ENCODE measurements at regions not wholly inside any gene's neighbourhood (a gene's known extent, or its start where the extent isn't known, plus 50 kb on each side); places are given as distances from the start of the nearest gene placed in this dataset.

DNA sequence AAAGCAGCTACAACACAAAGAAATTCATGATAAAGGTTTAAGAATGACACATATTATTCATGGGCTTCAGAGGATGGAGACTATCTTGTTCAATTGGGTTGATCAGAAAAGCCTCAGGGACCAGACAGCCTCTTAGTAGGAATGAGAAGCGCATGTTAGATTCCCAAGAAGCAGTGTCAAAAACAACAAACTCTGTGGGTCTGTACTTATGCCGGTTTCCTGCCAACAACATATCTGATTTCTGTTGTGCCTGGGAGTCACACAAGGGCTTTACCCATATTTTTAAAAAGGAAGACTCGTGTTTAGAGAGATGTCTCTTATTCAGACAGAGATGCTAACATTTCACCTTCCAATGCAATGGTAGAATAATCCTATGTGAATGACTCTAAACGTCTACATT, 2180.6 kb upstream of the CELF4 start:
- H3K9me2 ChIP-seq (ENCODE audit: low read depth, low read length), result no peaks in the 10 kb centered on the region
- H3F3A ChIP-seq (ENCODE audit: insufficient read depth, low read length), result no peaks in the 10 kb centered on the region
- no peaks in the 10 kb centered on the region for H3K4me1 ChIP-seq (ENCODE audit: insufficient read depth, low read length, severe bottlenecking)
- H2AFZ ChIP-seq (ENCODE audit: low read length), result no peak overlapping the region
- no peaks in the 10 kb centered on the region for H3K9me3 ChIP-seq (ENCODE audit: low read length)
- no peaks in the 10 kb centered on the region for H3K79me2 ChIP-seq (ENCODE audit: insufficient read depth, low read length)
- H3K9ac ChIP-seq (ENCODE audit: low read length), result no peak overlapping the region
- H3K27ac ChIP-seq (ENCODE audit: low read depth, low read length, poor library complexity, severe bottlenecking), result no peak overlapping the region
- H4K20me1 ChIP-seq (ENCODE audit: insufficient read depth, low read length), result no peaks in the 10 kb centered on the region
- TF ChIP-seq EZH2 (IDR thresholded peaks at IDR 0.05; ENCODE audit: borderline replicate concordance, low read length), result no peak
- no peaks in the 10 kb centered on the region for H3K27me3 ChIP-seq (ENCODE audit: insufficient read depth, low read length)
- H3K36me3 ChIP-seq (ENCODE audit: insufficient read depth, low read length), result no peaks in the 10 kb centered on the region
- H3K4me3 ChIP-seq (ENCODE audit: low read depth, low read length, poor library complexity, severe bottlenecking), result no peak overlapping the region
- H3K4me2 ChIP-seq (ENCODE audit: low read length), result no peak overlapping the region

DNA sequence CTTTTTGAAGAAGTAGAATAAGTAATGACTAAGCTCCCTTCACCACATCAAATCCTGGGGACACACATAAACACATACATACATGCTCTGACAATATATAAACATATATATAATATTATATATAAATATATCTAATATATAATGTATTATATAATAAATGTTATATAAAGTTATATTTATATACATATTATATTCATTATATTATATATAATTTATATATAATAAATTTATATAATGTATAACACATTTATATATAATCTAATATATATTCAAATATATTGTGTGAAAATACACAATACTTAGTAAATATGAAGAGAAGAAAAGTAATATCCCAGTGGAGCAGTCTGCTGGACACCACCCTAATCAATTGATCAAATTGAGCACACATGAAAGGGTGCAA, 2177.9 kb upstream of the CELF4 start:
- H3K79me2 ChIP-seq (ENCODE audit: insufficient read depth, low read length), result no peaks in the 10 kb centered on the region

DNA sequence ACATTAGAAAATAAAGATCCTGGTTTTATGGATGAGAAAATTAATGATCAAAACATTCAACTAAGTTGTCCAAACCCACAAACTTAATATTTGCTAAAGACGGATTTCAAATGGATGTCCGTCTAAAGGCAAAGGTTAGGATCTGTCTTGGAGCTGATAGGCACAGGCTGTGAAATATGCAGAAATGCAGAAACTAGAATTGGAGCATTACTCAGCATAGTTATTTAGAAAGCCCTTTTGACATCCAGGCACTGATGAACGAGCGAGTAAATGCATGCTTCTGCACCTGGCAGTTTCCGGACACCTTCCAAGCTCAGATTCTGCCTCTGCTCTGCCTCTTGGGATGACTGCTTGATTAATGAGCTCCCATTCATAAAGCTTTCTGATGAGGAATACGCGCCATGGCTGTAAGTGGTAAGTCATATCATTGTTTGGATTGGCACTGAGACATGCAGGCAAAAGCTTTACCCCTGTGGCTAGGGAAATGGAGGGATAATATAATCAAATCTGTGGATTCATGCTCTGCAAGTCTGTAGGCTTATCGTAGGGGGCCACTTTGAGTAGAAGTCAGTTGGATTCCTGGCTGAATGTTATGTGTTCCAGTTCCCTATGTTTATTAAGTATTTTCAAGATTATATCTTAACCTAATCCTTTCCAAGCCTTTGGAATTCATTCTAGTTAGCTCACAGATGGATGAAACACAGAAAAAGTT, 2176.3 kb upstream of the CELF4 start:
- no peak overlapping the region for H3K4me2 ChIP-seq (ENCODE audit: low read length)
- no peak overlapping the region for H2AFZ ChIP-seq (ENCODE audit: low read length)
- no peaks in the 10 kb centered on the region for H3K4me1 ChIP-seq (ENCODE audit: insufficient read depth, low read length, severe bottlenecking)
- no peaks in the 10 kb centered on the region for H3K27me3 ChIP-seq (ENCODE audit: insufficient read depth, low read length)
- H3K27ac ChIP-seq (ENCODE audit: low read depth, low read length, poor library complexity, severe bottlenecking), result no peak overlapping the region
- H3K4me3 ChIP-seq (ENCODE audit: low read depth, low read length, poor library complexity, severe bottlenecking), result no peak overlapping the region
- no peaks in the 10 kb centered on the region for H3K36me3 ChIP-seq (ENCODE audit: insufficient read depth, low read length)
- H3K9me2 ChIP-seq (ENCODE audit: low read depth, low read length), result no peaks in the 10 kb centered on the region
- no peak overlapping the region for H3K9ac ChIP-seq (ENCODE audit: low read length)
- H4K20me1 ChIP-seq (ENCODE audit: insufficient read depth, low read length), result no peaks in the 10 kb centered on the region
- H3K79me2 ChIP-seq (ENCODE audit: insufficient read depth, low read length), result no peaks in the 10 kb centered on the region
- TF ChIP-seq CTCF (IDR thresholded peaks at IDR 0.05; ENCODE audit: low read length), result no peak
- TF ChIP-seq EZH2 (IDR thresholded peaks at IDR 0.05; ENCODE audit: borderline replicate concordance, low read length), result no peak
- no peaks in the 10 kb centered on the region for H3K9me3 ChIP-seq (ENCODE audit: low read length)
- H3F3A ChIP-seq (ENCODE audit: insufficient read depth, low read length), result no peaks in the 10 kb centered on the region

More for the DNA sequence above, 2177.9 kb upstream of the CELF4 start:
- Histone ChIP-seq H4K20me1 (ENCODE audit: insufficient read depth, low read length) (no peaks in the 10 kb centered on the region), H3F3A (ENCODE audit: insufficient read depth, low read length) (no peaks in the 10 kb centered on the region), H3K4me2 (ENCODE audit: low read length) (no peak overlapping the region), H3K9me3 (ENCODE audit: low read length) (no peaks in the 10 kb centered on the region), H3K36me3 (ENCODE audit: insufficient read depth, low read length) (no peaks in the 10 kb centered on the region), H3K4me3 (ENCODE audit: low read depth, low read length, poor library complexity, severe bottlenecking) (no peak overlapping the region), H3K27me3 (ENCODE audit: insufficient read depth, low read length) (no peaks in the 10 kb centered on the region), H3K4me1 (ENCODE audit: insufficient read depth, low read length, severe bottlenecking) (no peaks in the 10 kb centered on the region), H3K27ac (ENCODE audit: low read depth, low read length, poor library complexity, severe bottlenecking) (no peak overlapping the region), H3K9me2 (ENCODE audit: low read depth, low read length) (no peaks in the 10 kb centered on the region), H2AFZ (ENCODE audit: low read length) (no peak overlapping the region), H3K9ac (ENCODE audit: low read length) (no peak overlapping the region)
- TF ChIP-seq EZH2 (IDR thresholded peaks at IDR 0.05; ENCODE audit: borderline replicate concordance, low read length) (no peak), CTCF (IDR thresholded peaks at IDR 0.05; ENCODE audit: low read length) (no peak)

- TF ChIP-seq EZH2 (IDR thresholded peaks at IDR 0.05; ENCODE audit: borderline replicate concordance, low read length) (no peak), CTCF (IDR thresholded peaks at IDR 0.05; ENCODE audit: low read length) (no peak)
Measured at GRCh38 chr18:39737869-39738268, 2172.3 kb upstream of the CELF4 start.

More at GRCh38 chr18:39737869-39738268, 2172.3 kb upstream of the CELF4 start:
- no peak overlapping the region for H3K4me3 ChIP-seq (ENCODE audit: low read depth, low read length, poor library complexity, severe bottlenecking)
- no peaks in the 10 kb centered on the region for H3F3A ChIP-seq (ENCODE audit: insufficient read depth, low read length)
- no peaks in the 10 kb centered on the region for H3K36me3 ChIP-seq (ENCODE audit: insufficient read depth, low read length)
- H3K9me2 ChIP-seq (ENCODE audit: low read depth, low read length), result no peaks in the 10 kb centered on the region
- H3K4me2 ChIP-seq (ENCODE audit: low read length), result no peak overlapping the region
- H3K27ac ChIP-seq (ENCODE audit: low read depth, low read length, poor library complexity, severe bottlenecking), result no peak overlapping the region
- no peak overlapping the region for H2AFZ ChIP-seq (ENCODE audit: low read length)
- H3K79me2 ChIP-seq (ENCODE audit: insufficient read depth, low read length), result no peaks in the 10 kb centered on the region
- H3K27me3 ChIP-seq (ENCODE audit: insufficient read depth, low read length), result no peaks in the 10 kb centered on the region
- no peaks in the 10 kb centered on the region for H4K20me1 ChIP-seq (ENCODE audit: insufficient read depth, low read length)
- H3K4me1 ChIP-seq (ENCODE audit: insufficient read depth, low read length, severe bottlenecking), result no peaks in the 10 kb centered on the region
- no peak overlapping the region for H3K9ac ChIP-seq (ENCODE audit: low read length)
- no peaks in the 10 kb centered on the region for H3K9me3 ChIP-seq (ENCODE audit: low read length)
